IMR-90 (cell line): ENCODE measurements at regions not wholly inside any gene's neighbourhood (a gene's known extent, or its start where the extent isn't known, plus 50 kb on each side); places are given as distances from the start of the nearest gene placed in this dataset.

ENCODE experiments used
- BHLHE40 ChIP-seq: fragments of 150-350 bp; IDR thresholded peaks from 2 replicates; pipeline ENCODE4 v1.6.1; 2016; ENCODE audit warnings: mild to moderate bottlenecking, low read depth, low read length
- CHD1 ChIP-seq: IDR thresholded peaks from 2 replicates; pipeline ENCODE4 v1.6.1; 2012; ENCODE audit warnings: low read depth, low read length, improper control_type of control experiment
- FOS ChIP-seq: fragments of 150-350 bp; IDR thresholded peaks from 2 replicates; pipeline ENCODE4 v1.6.1; 2016; ENCODE audit warnings: low read depth, low read length
- MAZ ChIP-seq: IDR thresholded peaks from 2 replicates; pipeline ENCODE4 v1.6.1; 2012; ENCODE audit warnings: low read depth, mild to moderate bottlenecking, low read length, improper control_type of control experiment, moderate library complexity, borderline replicate concordance
- MXI1 ChIP-seq: IDR thresholded peaks from 2 replicates; pipeline ENCODE4 v1.6.1; 2012; ENCODE audit warnings: low read depth, mild to moderate bottlenecking, low read length, moderate library complexity, borderline replicate concordance
- POLR2A ChIP-seq: IDR thresholded peaks from 2 replicates; pipeline ENCODE4 v1.6.1; 2012; ENCODE audit warnings: mild to moderate bottlenecking, low read depth, low read length
- RAD21 ChIP-seq: IDR thresholded peaks from 2 replicates; pipeline ENCODE4 v1.6.1; 2012; ENCODE audit warnings: low read length, improper control_type of control experiment
- RFX5 ChIP-seq: IDR thresholded peaks from 2 replicates; pipeline ENCODE4 v1.8.0; 2012; ENCODE audit warnings: low read depth, mild to moderate bottlenecking, low read length, moderate library complexity
- SMC3 ChIP-seq: fragments of 150-350 bp; IDR thresholded peaks from 2 replicates; pipeline ENCODE4 v1.6.1; 2016; ENCODE audit warnings: low read depth, mild to moderate bottlenecking, antibody characterized with exemption, low read length, moderate library complexity
- TF ChIP-seq, protein P1 (sequence below): conservative IDR thresholded peaks from 2 replicates; pipeline ENCODE4 v1.5.1; 2012; ENCODE audit warnings: mild to moderate bottlenecking, low read depth, low read length, improper control_type of control experiment
- TF ChIP-seq, protein P2 (sequence below): fragments of 150-350 bp; IDR thresholded peaks from 2 replicates; pipeline ENCODE4 v1.6.1; 2017; ENCODE audit warnings: mild to moderate bottlenecking, antibody characterized with exemption, low read length, low read depth
- TF ChIP-seq, protein P3 (sequence below): fragments of 150-350 bp; IDR thresholded peaks from 2 replicates; pipeline ENCODE4 v1.6.1; 2016; ENCODE audit warnings: low read depth, mild to moderate bottlenecking, low read length, moderate library complexity, borderline replicate concordance

DNA sequence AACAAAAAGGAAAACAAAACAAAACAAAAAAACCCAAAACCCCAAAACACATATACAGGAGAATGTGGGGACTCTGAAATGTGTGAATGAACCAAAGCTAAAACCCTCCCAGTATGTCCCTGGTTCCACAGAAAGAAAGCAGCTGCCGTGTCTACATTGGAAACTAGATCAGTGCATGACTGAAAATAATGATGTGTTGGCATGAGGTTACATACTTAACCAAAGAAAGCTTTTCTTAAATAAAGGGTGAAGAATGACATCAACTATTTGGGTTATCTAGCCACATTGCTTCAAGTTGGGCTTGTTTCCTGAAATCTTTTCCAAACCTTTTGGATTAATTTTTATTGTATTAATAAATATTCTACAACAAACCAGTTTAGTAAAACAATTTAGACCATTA, 91.9 kb upstream of the FN1 start:
- TF ChIP-seq, protein P1, sequence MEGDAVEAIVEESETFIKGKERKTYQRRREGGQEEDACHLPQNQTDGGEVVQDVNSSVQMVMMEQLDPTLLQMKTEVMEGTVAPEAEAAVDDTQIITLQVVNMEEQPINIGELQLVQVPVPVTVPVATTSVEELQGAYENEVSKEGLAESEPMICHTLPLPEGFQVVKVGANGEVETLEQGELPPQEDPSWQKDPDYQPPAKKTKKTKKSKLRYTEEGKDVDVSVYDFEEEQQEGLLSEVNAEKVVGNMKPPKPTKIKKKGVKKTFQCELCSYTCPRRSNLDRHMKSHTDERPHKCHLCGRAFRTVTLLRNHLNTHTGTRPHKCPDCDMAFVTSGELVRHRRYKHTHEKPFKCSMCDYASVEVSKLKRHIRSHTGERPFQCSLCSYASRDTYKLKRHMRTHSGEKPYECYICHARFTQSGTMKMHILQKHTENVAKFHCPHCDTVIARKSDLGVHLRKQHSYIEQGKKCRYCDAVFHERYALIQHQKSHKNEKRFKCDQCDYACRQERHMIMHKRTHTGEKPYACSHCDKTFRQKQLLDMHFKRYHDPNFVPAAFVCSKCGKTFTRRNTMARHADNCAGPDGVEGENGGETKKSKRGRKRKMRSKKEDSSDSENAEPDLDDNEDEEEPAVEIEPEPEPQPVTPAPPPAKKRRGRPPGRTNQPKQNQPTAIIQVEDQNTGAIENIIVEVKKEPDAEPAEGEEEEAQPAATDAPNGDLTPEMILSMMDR, result no peak
- TF ChIP-seq POLR2A, result no peak
- TF ChIP-seq MXI1, result no peak
- no peak for TF ChIP-seq MAZ
- no peak for TF ChIP-seq RAD21
- no peak for TF ChIP-seq BHLHE40
- no peak for TF ChIP-seq RFX5
- TF ChIP-seq, protein P2, sequence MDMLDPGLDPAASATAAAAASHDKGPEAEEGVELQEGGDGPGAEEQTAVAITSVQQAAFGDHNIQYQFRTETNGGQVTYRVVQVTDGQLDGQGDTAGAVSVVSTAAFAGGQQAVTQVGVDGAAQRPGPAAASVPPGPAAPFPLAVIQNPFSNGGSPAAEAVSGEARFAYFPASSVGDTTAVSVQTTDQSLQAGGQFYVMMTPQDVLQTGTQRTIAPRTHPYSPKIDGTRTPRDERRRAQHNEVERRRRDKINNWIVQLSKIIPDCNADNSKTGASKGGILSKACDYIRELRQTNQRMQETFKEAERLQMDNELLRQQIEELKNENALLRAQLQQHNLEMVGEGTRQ, result no peak
- no peak for TF ChIP-seq FOS
- no peak for TF ChIP-seq CHD1
- no peak for TF ChIP-seq SMC3
- TF ChIP-seq, protein P3, sequence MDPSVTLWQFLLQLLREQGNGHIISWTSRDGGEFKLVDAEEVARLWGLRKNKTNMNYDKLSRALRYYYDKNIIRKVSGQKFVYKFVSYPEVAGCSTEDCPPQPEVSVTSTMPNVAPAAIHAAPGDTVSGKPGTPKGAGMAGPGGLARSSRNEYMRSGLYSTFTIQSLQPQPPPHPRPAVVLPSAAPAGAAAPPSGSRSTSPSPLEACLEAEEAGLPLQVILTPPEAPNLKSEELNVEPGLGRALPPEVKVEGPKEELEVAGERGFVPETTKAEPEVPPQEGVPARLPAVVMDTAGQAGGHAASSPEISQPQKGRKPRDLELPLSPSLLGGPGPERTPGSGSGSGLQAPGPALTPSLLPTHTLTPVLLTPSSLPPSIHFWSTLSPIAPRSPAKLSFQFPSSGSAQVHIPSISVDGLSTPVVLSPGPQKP, result no peak
